Esophagus squamous epithelium (tissue), 5 donors: ENCODE measurements at regions not wholly inside any gene's neighbourhood (a gene's known extent, or its start where the extent isn't known, plus 50 kb on each side); places are given as distances from the start of the nearest gene placed in this dataset.

ENCODE experiments used
- DNase-seq: peaks from one replicate; lab custom pipeline; 2025; lab: John Stamatoyannopoulos, UW
- H3K27ac ChIP-seq, 4 donors: fragments of 200-600 bp; sonication (generic); one replicate each; pipeline ENCODE4 v1.5.1; 2016 to 2019; ENCODE audit warnings: mild to moderate bottlenecking in 1 of 4
- H3K27me3 ChIP-seq, 4 donors: fragments of 200-600 bp; sonication (generic); 1 replicate in 3 of 4; 2 replicates in 1 of 4; pipeline versions ENCODE4 v1.5.1 to v1.6.0; 2017 to 2021; ENCODE audit warnings: antibody characterized with exemption in 1 of 4
- H3K36me3 ChIP-seq, 3 donors: fragments of 200-600 bp; sonication (generic); one replicate each; pipeline ENCODE4 v1.5.1; 2016 to 2019
- H3K4me1 ChIP-seq, 3 donors: fragments of 200-600 bp; sonication (generic); one replicate each; pipeline ENCODE4 v1.5.1; 2017 to 2019
- H3K4me3 ChIP-seq, 4 donors: fragments of 200-600 bp; sonication (generic); 1 replicate in 3 of 4; 2 replicates in 1 of 4; pipeline ENCODE4 v1.5.1; 2016 to 2019; ENCODE audit warnings: mild to moderate bottlenecking in 2 of 4, moderate library complexity in 1 of 4
- H3K9me3 ChIP-seq, 3 donors: fragments of 200-600 bp; sonication (generic); one replicate each; pipeline ENCODE4 v1.5.1; 2016 to 2019
- CTCF ChIP-seq, 6 experiments: fragments of 450-650 bp in 4 of 6; fragments of 200-600 bp in 2 of 6; sonication (generic) in 2 of 6; IDR thresholded peaks; one replicate each; pipeline ENCODE4 v1.5.1; 2016 to 2019; ENCODE audit warnings: antibody characterized with exemption in 6 of 6, mild to moderate bottlenecking in 4 of 6, moderate library complexity in 4 of 6
- POLR2A ChIP-seq, 4 donors: fragments of 450-650 bp; IDR thresholded peaks; one replicate each; pipeline ENCODE4 v1.6.1; 2017; ENCODE audit warnings: antibody characterized with exemption in 4 of 4, mild to moderate bottlenecking in 4 of 4, moderate library complexity in 3 of 4
- WGBS, 2 donors: methylation state at CpG; one replicate each; pipeline ENCODE4 v1.1.5; 2018; 5-methylcytosine and 5-hydroxymethylcytosine counted together
- intact Hi-C: fragments of 100-400 bp; cut with DNase I; formaldehyde crosslinking; loops from one replicate; pipeline ENCODE4 v1.15.0; 2022
- donor health status: DM: yes; HTN: yes; CAD: no.

- no peak overlapping the region for H3K4me3 ChIP-seq
- WGBS, 2 donors, result 57 to 69% methylated on average over 12 to 14 of the region's 14 CpGs
- H3K27me3 ChIP-seq, result no peaks in the 10 kb centered on the region
- TF ChIP-seq POLR2A (IDR thresholded peaks at IDR 0.05), result no peak
- TF ChIP-seq CTCF (IDR thresholded peaks at IDR 0.05), result no peak
- intact Hi-C loops, result no loop called here
- H3K4me1 ChIP-seq, result peaks cover 40 to 98% (median 52%) of the 10 kb centered on the region in 3 donors
- DNase-seq, result no peak
- peak overlapping the region in 2 of 4 donors; percentile 80 to 84 for H3K27ac ChIP-seq
- no peaks in the 10 kb centered on the region for H3K36me3 ChIP-seq
- H3K9me3 ChIP-seq, result no peaks in the 10 kb centered on the region
Measured at GRCh38 chr12:124504273-124505000, 63.0 kb downstream of the NCOR2 start.

GRCh38 chr12:124503305-124503704 is 64.1 kb downstream of the NCOR2 start:
- Histone ChIP-seq H3K27me3 (no peaks in the 10 kb centered on the region), H3K4me3 (no peak overlapping the region), H3K9me3 (no peaks in the 10 kb centered on the region), H3K27ac (no peak overlapping the region), H3K36me3 (no peaks in the 10 kb centered on the region), H3K4me1 (peaks cover 31 to 98% (median 52%) of the 10 kb centered on the region in 3 donors)
- intact Hi-C loops, result no loop called here
- DNase-seq, result no peak
- 80 to 88% methylated on average over 9 of the region's 9 CpGs for WGBS, 2 donors
- no peak for TF ChIP-seq CTCF (IDR thresholded peaks at IDR 0.05)
- no peak for TF ChIP-seq POLR2A (IDR thresholded peaks at IDR 0.05)

DNA sequence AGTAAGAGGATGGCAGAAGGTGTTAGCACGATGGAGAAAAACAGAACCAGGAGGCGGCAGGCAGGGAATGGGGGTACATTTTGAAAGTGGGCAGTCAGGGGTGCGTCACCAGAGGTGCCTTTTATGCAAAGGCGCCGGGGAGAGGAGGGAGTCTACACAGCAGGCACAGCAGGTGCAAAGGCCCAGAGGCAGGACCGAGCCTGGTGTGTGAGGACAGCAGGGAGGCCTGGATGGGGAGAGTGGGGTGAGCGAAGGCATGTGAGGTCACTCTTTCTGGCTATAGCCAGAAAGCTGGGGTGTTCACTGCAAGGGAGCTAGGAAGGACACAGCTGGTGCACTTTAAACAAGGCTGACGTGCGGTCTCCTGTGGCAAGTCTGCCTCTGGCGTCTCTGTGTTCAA is 65.0 kb downstream of the NCOR2 start:
- Histone ChIP-seq H3K36me3 (no peaks in the 10 kb centered on the region), H3K27ac (no peak overlapping the region), H3K9me3 (no peaks in the 10 kb centered on the region), H3K4me1 (peaks cover 31 to 98% (median 52%) of the 10 kb centered on the region in 3 donors), H3K27me3 (no peaks in the 10 kb centered on the region), H3K4me3 (no peak overlapping the region)
- no peak for DNase-seq
- intact Hi-C loops, result no loop called here
- TF ChIP-seq POLR2A (IDR thresholded peaks at IDR 0.05), result no peak
- TF ChIP-seq CTCF (IDR thresholded peaks at IDR 0.05), result no peak
- WGBS, 2 donors, result 79 to 97% methylated on average over 9 to 10 of the region's 10 CpGs

DNA sequence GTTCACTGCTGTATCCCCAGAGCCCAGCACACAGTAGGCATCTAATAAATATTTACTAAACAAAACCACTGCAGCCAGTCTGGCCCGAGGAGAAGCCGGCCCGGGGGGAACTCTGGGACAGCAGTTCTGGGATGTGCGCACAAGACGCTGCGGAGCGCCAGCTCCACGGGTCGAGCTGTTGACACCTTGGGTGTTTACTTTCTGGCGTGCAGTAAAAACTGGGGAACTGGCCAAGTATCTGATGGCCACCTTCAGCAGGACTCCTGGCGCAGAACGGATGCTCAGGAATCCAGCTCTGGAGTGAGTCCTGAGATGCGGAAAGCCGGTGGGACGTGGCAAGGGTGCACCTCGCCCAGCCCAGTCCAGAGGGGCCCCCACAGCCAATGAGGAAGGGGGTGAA is 65.6 kb downstream of the NCOR2 start:
- DNase-seq, result no peak
- TF ChIP-seq CTCF (IDR thresholded peaks at IDR 0.05) (no peak), POLR2A (IDR thresholded peaks at IDR 0.05) (no peak)
- Histone ChIP-seq H3K4me3 (no peak overlapping the region), H3K9me3 (no peaks in the 10 kb centered on the region), H3K27ac (peak overlapping the region in 1 of 4 donors; percentile 68), H3K27me3 (no peaks in the 10 kb centered on the region), H3K36me3 (no peaks in the 10 kb centered on the region), H3K4me1 (peaks cover 33 to 98% (median 54%) of the 10 kb centered on the region in 3 donors)
- intact Hi-C loops, result no loop called here
- WGBS, 2 donors, result 74% methylated on average over 12 of the region's 16 CpGs; no CpG with 5 or more reads in 1 of the 2 donors

GRCh38 chr12:124501112-124501561 is 66.3 kb downstream of the NCOR2 start:
- peak overlapping the region in 2 of 4 donors; percentile 25 to 68 for H3K27ac ChIP-seq
- DNase-seq, result no peak
- no peaks in the 10 kb centered on the region for H3K27me3 ChIP-seq
- no peaks in the 10 kb centered on the region for H3K36me3 ChIP-seq
- TF ChIP-seq CTCF (IDR thresholded peaks at IDR 0.05) (no peak), POLR2A (IDR thresholded peaks at IDR 0.05) (no peak)
- H3K9me3 ChIP-seq, result no peaks in the 10 kb centered on the region
- intact Hi-C loops, result no loop called here
- WGBS, 2 donors, result 66 to 75% methylated on average over 5 to 12 of the region's 17 CpGs
- no peak overlapping the region for H3K4me3 ChIP-seq
- H3K4me1 ChIP-seq, result peaks cover 29 to 98% (median 55%) of the 10 kb centered on the region in 3 donors
